ENCODE measurements at regions not wholly inside any gene's neighbourhood (a gene's known extent, or its start where the extent isn't known, plus 50 kb on each side); places are given as distances from the start of the nearest gene placed in this dataset.

DNA sequence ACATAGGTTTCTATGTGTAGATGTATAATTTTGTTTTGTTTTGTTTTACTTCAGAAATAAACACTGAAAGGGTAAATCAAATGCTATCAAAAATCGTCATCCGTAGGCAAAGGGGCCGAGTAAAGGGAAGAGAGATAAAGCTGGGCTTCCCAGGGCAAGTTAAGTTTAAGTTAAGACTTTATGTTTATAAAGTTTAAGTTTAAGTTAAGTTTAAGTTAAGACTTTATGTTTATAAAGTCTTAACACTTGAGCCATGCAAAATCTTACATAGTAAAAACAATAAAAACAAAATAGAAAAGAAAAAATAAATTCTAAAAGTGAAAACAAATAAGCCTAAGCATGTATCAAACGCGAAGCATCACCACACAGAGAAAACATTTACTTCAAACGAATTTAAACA lies 216.1 kb upstream of the SYNDIG1 start:
- no peaks in the 10 kb centered on the region for H3K4me1 ChIP-seq
- H3K27ac ChIP-seq = no peak overlapping the region
- DNase-seq (no peak), ATAC-seq (no peak)
- no peak overlapping the region for H3K4me3 ChIP-seq
- WGBS, 2 donors = 74 to 79% methylated on average over 6 of the region's 6 CpGs
- H3K27me3 ChIP-seq = peaks cover 0 to 5% (median 0%) of the 10 kb centered on the region in 7 donors
- no peaks in the 10 kb centered on the region for H3K9me3 ChIP-seq
- no peaks in the 10 kb centered on the region for H3K36me3 ChIP-seq
- TF ChIP-seq, protein P1, sequence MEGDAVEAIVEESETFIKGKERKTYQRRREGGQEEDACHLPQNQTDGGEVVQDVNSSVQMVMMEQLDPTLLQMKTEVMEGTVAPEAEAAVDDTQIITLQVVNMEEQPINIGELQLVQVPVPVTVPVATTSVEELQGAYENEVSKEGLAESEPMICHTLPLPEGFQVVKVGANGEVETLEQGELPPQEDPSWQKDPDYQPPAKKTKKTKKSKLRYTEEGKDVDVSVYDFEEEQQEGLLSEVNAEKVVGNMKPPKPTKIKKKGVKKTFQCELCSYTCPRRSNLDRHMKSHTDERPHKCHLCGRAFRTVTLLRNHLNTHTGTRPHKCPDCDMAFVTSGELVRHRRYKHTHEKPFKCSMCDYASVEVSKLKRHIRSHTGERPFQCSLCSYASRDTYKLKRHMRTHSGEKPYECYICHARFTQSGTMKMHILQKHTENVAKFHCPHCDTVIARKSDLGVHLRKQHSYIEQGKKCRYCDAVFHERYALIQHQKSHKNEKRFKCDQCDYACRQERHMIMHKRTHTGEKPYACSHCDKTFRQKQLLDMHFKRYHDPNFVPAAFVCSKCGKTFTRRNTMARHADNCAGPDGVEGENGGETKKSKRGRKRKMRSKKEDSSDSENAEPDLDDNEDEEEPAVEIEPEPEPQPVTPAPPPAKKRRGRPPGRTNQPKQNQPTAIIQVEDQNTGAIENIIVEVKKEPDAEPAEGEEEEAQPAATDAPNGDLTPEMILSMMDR (IDR thresholded peaks at IDR 0.05) = no peak
- intact Hi-C loops (cut with DNase I) = no loop called here

DNA sequence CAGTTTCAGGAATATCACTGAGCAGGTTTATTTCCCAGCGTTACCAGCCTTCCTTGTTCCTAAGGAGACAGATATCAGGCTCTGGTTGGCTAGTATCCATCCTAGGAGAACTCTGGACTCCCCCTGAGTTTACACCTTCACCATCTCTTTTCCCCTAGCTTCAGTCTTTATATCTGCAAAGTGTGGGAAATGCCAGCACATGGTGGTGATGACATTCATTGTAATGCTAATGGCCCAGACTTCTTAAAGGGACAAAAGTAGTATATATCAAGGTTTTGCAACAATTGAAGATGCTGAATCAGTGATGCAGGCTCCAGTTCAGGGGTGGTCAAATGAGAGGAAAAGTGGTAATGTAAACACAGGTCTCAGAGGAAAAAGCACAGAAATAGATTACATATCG lies 224.3 kb upstream of the SYNDIG1 start:
- H3K4me1 ChIP-seq = no peaks in the 10 kb centered on the region
- intact Hi-C loops (cut with DNase I) = no loop called here
- H3K9me3 ChIP-seq = no peaks in the 10 kb centered on the region
- peaks cover 0 to 47% (median 9%) of the 10 kb centered on the region in 7 donors for H3K27me3 ChIP-seq
- no peak overlapping the region for H3K4me3 ChIP-seq
- DNase-seq = no peak
- TF ChIP-seq, protein P1 (IDR thresholded peaks at IDR 0.05) = no peak
- H3K27ac ChIP-seq = no peak overlapping the region
- 55 to 58% methylated on average over 2 of the region's 2 CpGs for WGBS, 2 donors
- no peaks in the 10 kb centered on the region for H3K36me3 ChIP-seq
- ATAC-seq = no peak

DNA sequence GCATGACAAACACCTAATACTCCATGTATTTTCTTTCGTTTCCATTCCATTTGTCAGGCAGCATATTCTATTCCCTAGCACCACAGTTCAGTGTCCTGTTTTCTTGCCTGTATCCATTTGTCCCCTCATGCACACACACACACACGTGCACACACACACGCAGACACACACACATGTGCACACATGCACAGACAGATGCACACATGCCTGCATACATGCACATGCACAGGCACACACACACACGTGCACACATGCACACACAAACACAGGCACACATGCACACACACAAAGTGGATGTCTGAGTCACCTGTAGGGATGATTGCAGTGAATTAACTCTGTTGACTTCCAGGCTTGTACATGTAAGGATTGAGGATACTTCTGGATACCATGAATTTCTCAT lies 226.7 kb upstream of the SYNDIG1 start:
- ATAC-seq (no peak), DNase-seq (no peak)
- Histone ChIP-seq H3K27me3 (peaks cover 0 to 51% (median 9%) of the 10 kb centered on the region in 7 donors), H3K9me3 (no peaks in the 10 kb centered on the region), H3K4me1 (no peaks in the 10 kb centered on the region), H3K4me3 (no peak overlapping the region), H3K27ac (no peak overlapping the region), H3K36me3 (no peaks in the 10 kb centered on the region)
- TF ChIP-seq, protein P1 (IDR thresholded peaks at IDR 0.05) = no peak
- 87% methylated on average over 4 of the region's 4 CpGs for WGBS, 2 donors
- intact Hi-C loops (cut with DNase I) = no loop called here

DNA sequence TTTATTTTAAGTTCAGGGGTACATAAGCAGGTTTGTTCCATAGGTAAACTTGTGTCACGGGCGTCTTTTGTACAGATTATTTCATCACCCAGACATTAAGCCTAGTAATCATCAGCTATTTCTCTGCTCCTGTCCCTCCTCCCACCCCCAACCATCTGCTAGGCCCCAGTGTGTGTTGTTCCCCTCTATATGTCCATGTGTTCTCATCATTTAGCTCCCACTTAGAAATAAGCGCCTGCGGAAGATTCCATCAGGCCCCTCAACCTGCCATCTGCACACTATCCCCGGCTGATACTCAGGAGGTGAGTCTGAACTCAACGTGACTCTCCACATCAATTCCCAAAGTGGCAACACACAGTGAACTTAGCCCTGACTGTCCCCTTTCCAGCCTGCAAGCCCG lies 228.0 kb upstream of the SYNDIG1 start:
- no peak overlapping the region for H3K4me3 ChIP-seq
- intact Hi-C loops (cut with DNase I) = no loop called here
- TF ChIP-seq, protein P1 (IDR thresholded peaks at IDR 0.05) = no peak
- no peaks in the 10 kb centered on the region for H3K36me3 ChIP-seq
- no peak for DNase-seq
- H3K9me3 ChIP-seq = no peaks in the 10 kb centered on the region
- no peak for ATAC-seq
- no peaks in the 10 kb centered on the region for H3K4me1 ChIP-seq
- WGBS, 2 donors = 89 to 92% methylated on average over 7 of the region's 7 CpGs
- no peak overlapping the region for H3K27ac ChIP-seq
- peaks cover 0 to 40% (median 7%) of the 10 kb centered on the region in 7 donors for H3K27me3 ChIP-seq

All from heart right ventricle (tissue), 16 donors.